ENCODE measurements at regions not wholly inside any gene's neighbourhood (a gene's known extent, or its start where the extent isn't known, plus 50 kb on each side); places are given as distances from the start of the nearest gene placed in this dataset.

- no peak for DNase-seq
Measured at GRCh38 chr13:50326811-50327210, 311.6 kb downstream of the KCNRG start.

GRCh38 chr13:50334115-50334778 is 319.0 kb downstream of the KCNRG start:
- no peak for DNase-seq

DNA sequence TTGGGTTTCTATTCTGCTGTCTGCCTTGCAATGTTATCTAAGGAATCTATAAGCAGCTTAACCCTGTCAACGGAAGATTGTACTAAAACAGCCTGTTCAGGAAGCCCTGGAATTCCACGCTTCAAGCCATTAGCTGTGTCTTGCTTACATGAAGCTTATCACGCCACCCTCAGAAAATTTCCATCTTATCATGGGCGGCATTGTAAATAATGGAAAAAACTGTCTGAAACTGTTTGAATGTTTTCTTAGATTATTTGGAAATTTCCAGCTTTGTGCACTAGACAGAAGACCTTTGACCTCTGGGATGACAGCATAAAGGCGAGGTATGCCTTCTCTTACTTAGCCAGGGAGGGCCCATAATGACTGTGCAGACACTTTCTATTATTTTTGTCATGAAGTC is 319.7 kb downstream of the KCNRG start:
- DNase-seq, result no peak

DNA sequence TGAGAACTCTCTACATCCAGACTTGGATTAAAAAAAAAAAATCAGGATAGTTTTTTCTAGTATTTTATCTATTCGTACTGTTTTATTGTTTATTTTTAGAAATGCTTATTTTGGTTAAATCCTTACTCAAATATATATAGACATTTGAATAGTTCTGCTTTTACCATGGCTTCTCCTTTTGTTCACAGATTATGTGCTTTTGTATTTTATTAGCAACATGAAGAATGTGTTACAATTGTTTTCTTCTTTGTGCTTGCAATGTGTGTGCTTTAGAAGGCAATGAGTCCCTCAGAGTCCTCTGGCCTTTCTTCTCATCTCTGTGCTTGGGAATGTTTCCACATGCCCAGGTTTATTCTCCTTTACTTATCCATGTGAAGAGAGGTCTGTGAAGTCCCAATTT is 324.0 kb downstream of the KCNRG start:
- DNase-seq, result no peak

- no peak for DNase-seq
Measured at GRCh38 chr13:50340146-50340545, 324.9 kb downstream of the KCNRG start.

- DNase-seq, result no peak
Measured at GRCh38 chr13:50340551-50341287, 325.5 kb downstream of the KCNRG start.

DNA sequence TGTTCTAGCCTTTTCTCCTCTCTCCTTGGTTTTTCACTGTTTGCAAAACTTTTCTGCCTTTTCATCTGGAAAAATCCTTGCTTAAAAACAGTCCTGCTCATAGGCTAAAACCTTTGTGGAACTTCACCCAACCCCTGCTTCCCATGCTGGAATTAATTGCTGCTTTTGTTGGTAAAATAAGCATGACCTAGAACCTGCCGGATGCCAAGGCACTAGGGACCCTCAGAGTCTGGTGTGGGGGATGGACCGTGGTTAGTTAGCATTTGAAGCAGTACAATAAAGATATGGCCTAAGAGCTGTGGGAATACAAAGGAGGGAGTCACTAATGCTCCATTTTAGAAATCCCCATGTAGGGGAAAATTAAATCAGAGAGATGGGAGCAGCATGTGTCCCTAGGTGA is 326.3 kb downstream of the KCNRG start:
- DNase-seq, result no peak

- DNase-seq, result no peak
Measured at GRCh38 chr13:50344717-50345116, 329.5 kb downstream of the KCNRG start.

DNA sequence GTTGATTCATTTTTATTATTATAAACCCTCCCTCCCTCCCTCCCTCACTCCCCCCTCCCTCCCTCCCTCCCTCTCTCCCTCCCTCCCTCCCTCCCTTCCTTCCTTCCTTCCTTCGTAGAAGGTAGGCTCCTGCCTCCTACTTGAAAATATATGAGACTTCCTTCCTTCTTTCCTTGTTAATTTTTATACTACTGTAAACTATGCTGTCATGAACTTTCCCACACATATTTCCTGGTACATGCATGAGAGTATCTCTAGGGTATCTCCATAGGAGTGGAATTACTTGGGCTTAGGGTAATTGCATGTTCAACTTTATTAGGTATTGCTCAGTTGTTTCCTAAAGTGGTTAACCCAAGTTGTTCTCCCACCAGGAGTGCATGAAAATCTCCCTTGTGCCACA is 330.6 kb downstream of the KCNRG start:
- DNase-seq, result no peak

DNA sequence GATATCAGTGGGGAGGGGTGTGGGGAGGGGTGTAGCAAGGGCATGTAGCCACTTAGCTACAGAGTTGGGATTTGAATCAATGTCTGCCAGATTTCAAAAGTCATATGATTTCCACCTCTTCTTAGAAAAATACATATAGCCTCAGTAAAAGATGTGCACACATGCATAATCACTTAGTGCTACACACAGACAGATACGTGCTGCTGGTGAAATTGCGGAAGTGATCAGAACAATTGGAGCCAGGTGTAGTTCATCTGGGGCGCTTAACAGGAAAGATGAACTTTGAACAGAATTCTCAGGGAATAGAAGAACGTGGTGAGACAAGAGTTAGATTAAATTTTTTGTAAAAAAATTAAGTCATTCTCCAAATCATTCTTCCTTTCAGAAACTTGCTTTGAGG is 333.1 kb downstream of the KCNRG start:
- no peak for DNase-seq

GRCh38 chr13:50352720-50353480 is 337.7 kb downstream of the KCNRG start:
- DNase-seq, result no peak

DNA sequence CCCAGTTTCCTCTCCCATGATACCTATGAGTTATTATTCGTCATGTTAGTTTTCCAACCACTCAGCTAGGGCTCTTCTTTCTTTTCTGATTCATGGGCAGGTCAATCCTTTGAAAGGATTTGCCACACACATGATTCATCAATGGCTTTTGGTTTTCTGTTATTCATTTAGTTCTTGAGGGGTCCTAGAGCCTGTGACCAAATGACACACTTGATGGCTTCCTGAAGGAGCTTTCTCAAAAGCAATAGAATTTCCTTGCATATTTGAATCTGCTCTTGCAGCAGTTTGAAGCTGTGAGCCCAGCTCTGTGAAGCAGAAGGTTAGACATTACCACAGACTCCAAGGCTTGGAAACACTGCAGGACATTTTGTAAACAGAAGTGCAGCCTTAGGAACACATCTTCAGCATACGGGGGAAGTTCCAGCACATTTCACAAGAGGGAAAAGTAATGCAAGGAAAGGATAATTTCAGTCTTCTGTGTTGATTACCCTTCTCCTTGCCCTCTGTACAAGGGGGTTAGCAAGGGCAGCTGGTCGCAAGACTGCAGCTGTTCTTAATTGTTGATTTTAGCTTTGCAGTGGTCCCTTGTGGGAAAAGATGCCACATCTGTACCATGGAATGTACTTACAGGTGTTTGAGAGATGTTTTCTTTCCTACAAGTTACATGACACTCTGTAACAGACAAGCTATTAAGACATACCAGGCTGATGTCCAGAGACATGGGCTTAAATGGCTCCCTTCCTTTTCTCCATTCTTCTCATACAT is 338.6 kb downstream of the KCNRG start:
- no peak for DNase-seq

DNA sequence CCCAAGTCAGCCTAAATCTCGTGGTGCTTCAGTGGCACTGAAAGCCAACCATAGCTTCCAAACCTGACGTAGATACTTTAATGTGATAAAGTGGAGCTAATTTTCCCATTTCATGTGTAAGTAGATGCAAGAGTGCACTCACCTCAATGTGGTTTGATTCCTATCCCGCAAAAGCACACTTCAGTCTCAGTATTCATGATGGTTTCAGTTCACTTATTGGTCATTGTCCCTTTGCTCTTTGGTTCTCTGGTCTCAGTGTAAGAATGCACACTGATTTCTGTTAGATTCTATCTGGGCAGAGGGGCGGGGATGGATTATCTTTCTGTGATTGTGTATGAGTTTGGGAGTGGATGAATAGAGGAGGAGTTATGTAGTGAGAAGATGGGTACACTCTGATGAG is 340.6 kb downstream of the KCNRG start:
- no peak for DNase-seq

- no peak for DNase-seq
Measured at GRCh38 chr13:50357136-50357535, 341.9 kb downstream of the KCNRG start.

GRCh38 chr13:50357586-50358118 is 342.4 kb downstream of the KCNRG start:
- no peak for DNase-seq

DNA sequence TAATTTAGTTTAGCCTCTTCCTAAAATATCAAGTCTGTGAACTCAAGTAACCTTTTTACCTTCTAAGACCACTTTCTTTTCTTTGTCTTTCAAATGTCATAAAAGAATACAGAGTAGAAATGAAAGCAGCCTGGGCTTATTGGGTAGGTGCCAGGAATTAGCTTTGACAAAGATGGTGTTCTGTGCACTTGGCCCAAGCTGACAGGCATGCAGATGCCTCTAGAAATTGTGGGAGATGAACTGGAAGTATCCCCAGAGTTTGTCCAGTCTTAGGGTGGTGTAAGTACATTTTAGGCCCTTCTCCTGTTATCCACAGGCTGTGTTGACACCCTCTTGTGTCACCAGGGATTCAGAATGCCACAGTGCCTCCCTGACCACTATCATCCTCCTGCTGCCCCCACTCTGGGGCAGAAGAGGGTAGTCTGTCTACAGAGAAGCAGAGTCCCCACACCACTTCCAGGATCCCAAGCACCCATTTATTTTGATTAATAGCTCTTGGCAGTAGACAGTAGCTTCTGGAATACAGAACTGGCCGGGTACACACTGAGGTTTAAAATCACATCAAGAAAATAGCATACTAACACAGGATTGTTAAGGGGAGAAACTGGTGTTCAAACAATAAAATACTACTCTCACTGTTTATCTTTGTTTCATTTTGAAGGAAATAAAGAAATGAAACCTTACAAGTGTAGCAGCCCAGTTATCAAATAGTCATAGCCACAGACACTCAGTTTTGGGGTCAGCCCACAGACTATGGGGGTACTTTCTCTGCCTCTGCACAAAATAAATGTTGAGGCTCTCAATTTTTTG is 343.2 kb downstream of the KCNRG start:
- DNase-seq, result no peak

GRCh38 chr13:50359041-50359367 is 343.8 kb downstream of the KCNRG start:
- no peak for DNase-seq

- no peak for DNase-seq
Measured at GRCh38 chr13:50359779-50360178, 344.5 kb downstream of the KCNRG start.

- DNase-seq, result no peak
Measured at GRCh38 chr13:50360637-50361036, 345.4 kb downstream of the KCNRG start.

DNA sequence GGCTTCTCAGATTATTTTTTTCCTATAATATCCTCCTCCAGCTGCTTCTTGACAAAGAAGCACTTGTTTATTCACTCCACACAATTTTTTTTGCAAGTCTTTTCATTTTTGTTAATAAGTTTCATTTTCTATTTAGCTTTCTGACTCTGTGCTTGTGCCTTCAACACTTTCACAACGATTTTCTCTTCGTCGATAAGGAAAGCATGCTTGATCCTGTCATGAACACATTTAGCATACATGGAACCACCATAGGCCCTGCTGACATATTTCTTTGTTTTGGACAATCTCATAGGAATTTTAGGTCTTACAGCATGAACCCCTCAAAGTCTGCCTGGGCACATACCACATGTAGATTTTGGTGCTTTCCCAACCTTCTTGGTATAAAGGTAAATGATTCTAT is 346.0 kb downstream of the KCNRG start:
- DNase-seq, result no peak

DNA sequence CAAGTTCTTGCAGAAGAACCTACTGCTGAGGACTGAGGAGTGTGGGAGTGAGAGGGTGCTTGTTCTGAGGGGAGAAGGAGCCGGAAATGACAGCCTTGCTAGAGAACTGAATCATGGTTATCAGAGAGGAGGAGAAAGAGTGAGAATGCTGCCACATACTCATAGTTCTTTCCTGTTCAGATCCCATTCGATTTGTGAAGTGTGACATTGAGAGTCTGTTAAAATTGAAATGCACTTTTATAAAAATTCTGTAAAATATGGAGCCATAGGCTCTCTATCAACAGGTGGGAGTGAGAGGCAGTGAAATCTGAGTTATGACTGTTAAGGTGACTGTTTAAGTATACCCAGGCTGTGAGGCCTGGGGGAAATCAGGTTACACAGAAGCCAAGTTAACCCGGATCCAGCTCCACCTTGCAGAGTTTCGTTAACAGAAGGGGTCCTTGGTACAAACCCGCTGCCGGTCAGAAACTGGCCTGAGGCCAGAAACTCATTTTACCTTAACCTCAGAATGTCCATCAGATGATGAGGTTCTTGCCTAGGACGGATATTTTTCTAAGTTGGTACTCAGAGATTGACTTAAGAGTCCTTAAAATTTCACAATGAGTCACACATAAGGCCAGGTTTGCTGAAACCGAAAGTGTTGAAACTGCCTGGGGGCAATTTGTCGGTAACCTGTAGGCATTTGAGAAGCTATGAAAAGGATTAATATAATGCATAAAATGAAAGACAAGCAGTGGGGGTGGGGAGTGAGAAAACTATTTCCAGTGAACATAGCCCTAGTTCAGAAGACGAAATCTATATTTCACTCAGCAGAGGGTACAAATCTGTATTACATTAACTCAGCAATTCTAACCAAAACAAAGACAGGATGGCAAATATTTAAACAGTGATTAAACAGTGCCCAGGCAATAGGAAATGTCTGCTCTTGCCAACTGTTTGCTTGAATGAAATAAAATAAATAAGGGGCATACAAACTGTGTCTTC is 350.5 kb downstream of the KCNRG start:
- DNase-seq, result peak; percentile 67
